GM23248 (cell line): ENCODE measurements at regions not wholly inside any gene's neighbourhood (a gene's known extent, or its start where the extent isn't known, plus 50 kb on each side); places are given as distances from the start of the nearest gene placed in this dataset.

Source experiments
- EZH2 ChIP-seq: fragments of 200-600 bp; sonication (generic); IDR thresholded peaks from 2 replicates; pipeline ENCODE4 v1.6.1; 2018; ENCODE audit warnings: antibody characterized with exemption, mild to moderate bottlenecking; ENCODE audit not compliant: insufficient read depth, poor library complexity, severe bottlenecking
- EZH2phosphoT487 ChIP-seq: fragments of 200-600 bp; sonication (generic); IDR thresholded peaks from 2 replicates; pipeline ENCODE4 v1.6.1; 2018; ENCODE audit warnings: antibody characterized with exemption, moderate library complexity, mild to moderate bottlenecking, low read depth; ENCODE audit not compliant: insufficient read depth

DNA sequence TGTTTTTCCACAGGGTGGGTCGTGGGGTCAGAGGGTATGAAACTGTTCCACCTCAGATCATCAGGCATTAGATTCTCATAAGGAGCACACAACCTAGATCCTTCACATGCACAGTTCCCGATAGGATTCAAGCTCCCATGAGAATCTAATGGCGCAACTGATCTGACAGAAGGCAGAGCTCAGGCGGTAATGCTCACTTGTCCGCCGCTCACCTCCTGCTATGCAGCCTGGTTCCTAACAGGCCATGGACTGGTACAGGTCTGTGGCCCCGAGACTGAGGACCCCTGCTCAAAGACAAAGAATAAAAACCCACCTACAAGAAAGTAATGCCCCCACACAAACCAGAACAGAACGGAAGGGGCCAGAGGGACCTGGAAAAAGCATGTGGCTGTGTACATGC is 76.1 kb upstream of the SNX9 start:
- TF ChIP-seq EZH2: no peak
- no peak for TF ChIP-seq EZH2phosphoT487
